Liver (tissue), 8 donors: ENCODE measurements at regions not wholly inside any gene's neighbourhood (a gene's known extent, or its start where the extent isn't known, plus 50 kb on each side); places are given as distances from the start of the nearest gene placed in this dataset.

Source experiments
- DNase-seq: peaks from one replicate; pipeline ENCODE4 v3.0.0-alpha.2; 2017; ENCODE audit warnings: low spot score
- H3K27ac ChIP-seq, 2 donors: one replicate each; pipeline ENCODE4 v1.7.0; 2013; ENCODE audit warnings: inconsistent platforms in 2 of 2, low read length in 2 of 2, control low read depth in 1 of 2, low read depth in 1 of 2, mild to moderate bottlenecking in 1 of 2
- H3K27me3 ChIP-seq, 4 donors: one replicate each; pipeline versions ENCODE4 v1.6.1 to v1.7.0; 2013; ENCODE audit warnings: low read length in 3 of 4, inconsistent platforms in 1 of 4, mild to moderate bottlenecking in 1 of 4, moderate library complexity in 1 of 4; ENCODE audit not compliant: control insufficient read depth in 4 of 4, insufficient read depth in 4 of 4
- H3K36me3 ChIP-seq, 4 donors: one replicate each; pipeline versions ENCODE4 v1.6.1 to v1.7.0; 2013; ENCODE audit warnings: low read length in 3 of 4, mild to moderate bottlenecking in 3 of 4, low read depth in 1 of 4, moderate library complexity in 1 of 4; ENCODE audit not compliant: control insufficient read depth in 4 of 4, insufficient read depth in 3 of 4
- H3K4me1 ChIP-seq, 4 donors: one replicate each; pipeline versions ENCODE4 v1.6.1 to v1.7.0; 2013; ENCODE audit warnings: low read length in 3 of 4, mild to moderate bottlenecking in 3 of 4, moderate library complexity in 1 of 4; ENCODE audit not compliant: control insufficient read depth in 4 of 4, insufficient read depth in 4 of 4
- H3K4me3 ChIP-seq, 3 donors: one replicate each; pipeline versions ENCODE4 v1.6.1 to v1.7.0; 2013; ENCODE audit warnings: low read length in 3 of 3, control low read depth in 1 of 3, low read depth in 1 of 3, mild to moderate bottlenecking in 1 of 3
- H3K9ac ChIP-seq, 2 donors: one replicate each; pipeline ENCODE4 v1.7.0; 2013; ENCODE audit warnings: low read length in 2 of 2, mild to moderate bottlenecking in 2 of 2, moderate library complexity in 2 of 2, control low read depth in 1 of 2, low read depth in 1 of 2
- H3K9me3 ChIP-seq, 4 donors: one replicate each; pipeline versions ENCODE4 v1.6.1 to v1.7.0; 2013; ENCODE audit warnings: low read length in 3 of 4; ENCODE audit not compliant: control insufficient read depth in 4 of 4
- CTCF ChIP-seq: fragments of 150-350 bp; IDR thresholded peaks from 2 replicates; pipeline ENCODE4 v1.5.1; 2017; ENCODE audit warnings: improper control_type of control experiment, low read depth, low read length; ENCODE audit not compliant: missing input control
- EGR1 ChIP-seq, 2 donors: IDR thresholded peaks; 2 replicates each; pipeline ENCODE4 v1.6.1; 2016 to 2018; ENCODE audit warnings: antibody characterized with exemption in 2 of 2, low read depth in 2 of 2
- FOXA1 ChIP-seq: IDR thresholded peaks from 2 replicates; pipeline ENCODE4 v1.6.1; 2016; ENCODE audit warnings: antibody characterized with exemption
- FOXA2 ChIP-seq: IDR thresholded peaks from 2 replicates; pipeline ENCODE4 v1.6.1; 2016; ENCODE audit warnings: antibody characterized with exemption
- GABPA ChIP-seq, 2 donors: IDR thresholded peaks in 1 of 2; conservative IDR thresholded peaks in 1 of 2; 2 replicates each; pipeline ENCODE4 v1.6.1; 2016; ENCODE audit warnings: antibody characterized with exemption in 2 of 2, mild to moderate bottlenecking in 1 of 2, moderate library complexity in 1 of 2
- HNF4G ChIP-seq: IDR thresholded peaks from 2 replicates; pipeline ENCODE4 v1.6.1; 2016; ENCODE audit warnings: antibody characterized with exemption
- JUND ChIP-seq, 2 donors: IDR thresholded peaks; 2 replicates each; pipeline ENCODE4 v1.6.1; 2016; ENCODE audit warnings: antibody characterized with exemption in 2 of 2
- NR2F2 ChIP-seq: IDR thresholded peaks from 2 replicates; pipeline ENCODE4 v1.6.1; 2016; ENCODE audit warnings: antibody characterized with exemption
- RAD21 ChIP-seq, 2 donors: IDR thresholded peaks; 2 replicates each; pipeline ENCODE4 v1.6.1; 2016; ENCODE audit warnings: antibody characterized with exemption in 2 of 2, mild to moderate bottlenecking in 2 of 2
- RXRA ChIP-seq, 2 donors: IDR thresholded peaks; 2 replicates each; pipeline ENCODE4 v1.6.1; 2017 to 2018; ENCODE audit warnings: antibody characterized with exemption in 2 of 2, mild to moderate bottlenecking in 1 of 2
- SP1 ChIP-seq: IDR thresholded peaks from 2 replicates; pipeline ENCODE4 v1.6.1; 2018; ENCODE audit warnings: antibody characterized with exemption, mild to moderate bottlenecking
- TAF1 ChIP-seq: conservative IDR thresholded peaks from 2 replicates; pipeline ENCODE4 v1.6.1; 2016; ENCODE audit warnings: antibody characterized with exemption, mild to moderate bottlenecking
- YY1 ChIP-seq: IDR thresholded peaks from 2 replicates; pipeline ENCODE4 v1.6.1; 2016; ENCODE audit warnings: antibody characterized with exemption, mild to moderate bottlenecking
- WGBS: extraction: QIAGEN DNeasy Blood & Tissue Kit; methylation state at CpG from one replicate; pipeline ENCODE4 v1.1.7; 2013; 5-methylcytosine and 5-hydroxymethylcytosine counted together
- TF ChIP-seq, protein P1 (sequence below): IDR thresholded peaks from 2 replicates; pipeline ENCODE4 v1.6.1; 2016; ENCODE audit warnings: antibody characterized with exemption
- TF ChIP-seq, protein P2 (sequence below): IDR thresholded peaks from 2 replicates; pipeline ENCODE4 v1.6.1; 2016; ENCODE audit warnings: antibody characterized with exemption
- donor health status: healthy.
- donor health status: healthy.
- donor health status: healthy.
- donor health status: healthy.
- donor health status: healthy.

- Histone ChIP-seq H3K27ac (no peak overlapping the region), H3K27me3 (peaks cover 0 to 6% (median under 1%) of the 10 kb centered on the region in 4 donors), H3K9me3 (peaks cover 0 to 3% (median 0%) of the 10 kb centered on the region in 4 donors), H3K4me3 (no peak overlapping the region), H3K9ac (no peak overlapping the region), H3K36me3 (no peaks in the 10 kb centered on the region), H3K4me1 (no peaks in the 10 kb centered on the region)
- WGBS = 88% methylated on average over 2 of the region's 2 CpGs
- TF ChIP-seq YY1 (no peak), JUND (IDR thresholded peaks at IDR 0.05) (no peak), EGR1 (IDR thresholded peaks at IDR 0.05; ENCODE audit: low read depth in 2 of 2) (no peak), RAD21 (IDR thresholded peaks at IDR 0.05) (no peak), GABPA (IDR thresholded peaks at IDR 0.05 in 1 of 2, conservative IDR thresholded peaks at IDR 0.05 in 1 of 2) (no peak), NR2F2 (no peak), FOXA1 (no peak), FOXA2 (no peak), CTCF (no peak)
- TF ChIP-seq, protein P1, sequence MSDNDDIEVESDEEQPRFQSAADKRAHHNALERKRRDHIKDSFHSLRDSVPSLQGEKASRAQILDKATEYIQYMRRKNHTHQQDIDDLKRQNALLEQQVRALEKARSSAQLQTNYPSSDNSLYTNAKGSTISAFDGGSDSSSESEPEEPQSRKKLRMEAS = no peak
- no peak for DNase-seq
Measured at GRCh38 chr5:144040615-144041305, 129.7 kb downstream of the YIPF5 start.

GRCh38 chr5:144042156-144042555 is 128.3 kb downstream of the YIPF5 start:
- Histone ChIP-seq H3K9ac (no peak overlapping the region), H3K4me3 (no peak overlapping the region), H3K4me1 (no peaks in the 10 kb centered on the region), H3K9me3 (no peaks in the 10 kb centered on the region), H3K27ac (no peak overlapping the region), H3K36me3 (no peaks in the 10 kb centered on the region), H3K27me3 (peaks cover 0 to 3% (median 0%) of the 10 kb centered on the region in 4 donors)
- TF ChIP-seq TAF1 (no peak), RAD21 (IDR thresholded peaks at IDR 0.05) (no peak), RXRA (IDR thresholded peaks at IDR 0.05) (no peak), FOXA1 (no peak), SP1 (no peak), JUND (IDR thresholded peaks at IDR 0.05) (no peak), FOXA2 (no peak), CTCF (no peak), HNF4G (no peak)
- TF ChIP-seq, protein P2, sequence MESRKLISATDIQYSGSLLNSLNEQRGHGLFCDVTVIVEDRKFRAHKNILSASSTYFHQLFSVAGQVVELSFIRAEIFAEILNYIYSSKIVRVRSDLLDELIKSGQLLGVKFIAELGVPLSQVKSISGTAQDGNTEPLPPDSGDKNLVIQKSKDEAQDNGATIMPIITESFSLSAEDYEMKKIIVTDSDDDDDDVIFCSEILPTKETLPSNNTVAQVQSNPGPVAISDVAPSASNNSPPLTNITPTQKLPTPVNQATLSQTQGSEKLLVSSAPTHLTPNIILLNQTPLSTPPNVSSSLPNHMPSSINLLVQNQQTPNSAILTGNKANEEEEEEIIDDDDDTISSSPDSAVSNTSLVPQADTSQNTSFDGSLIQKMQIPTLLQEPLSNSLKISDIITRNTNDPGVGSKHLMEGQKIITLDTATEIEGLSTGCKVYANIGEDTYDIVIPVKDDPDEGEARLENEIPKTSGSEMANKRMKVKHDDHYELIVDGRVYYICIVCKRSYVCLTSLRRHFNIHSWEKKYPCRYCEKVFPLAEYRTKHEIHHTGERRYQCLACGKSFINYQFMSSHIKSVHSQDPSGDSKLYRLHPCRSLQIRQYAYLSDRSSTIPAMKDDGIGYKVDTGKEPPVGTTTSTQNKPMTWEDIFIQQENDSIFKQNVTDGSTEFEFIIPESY = no peak
- WGBS = 70% methylated on average over 7 of the region's 7 CpGs
- no peak for DNase-seq
